ENCODE measurements at regions not wholly inside any gene's neighbourhood (a gene's known extent, or its start where the extent isn't known, plus 50 kb on each side); places are given as distances from the start of the nearest gene placed in this dataset.
"Not testable (repeated sequence)": the region's sequence is repeated elsewhere in the genome, so short reads cannot be mapped to it uniquely, and the experiment has no call there.

GRCh38 chr2:158869609-158870008 is 74.5 kb downstream of the DAPL1 start:
- not testable (repeated sequence) for TF ChIP-seq CTCF, POLR2A (IDR thresholded peaks at IDR 0.05)

Data from right lobe of liver (tissue), 4 donors.